ENCODE measurements at regions not wholly inside any gene's neighbourhood (a gene's known extent, or its start where the extent isn't known, plus 50 kb on each side); places are given as distances from the start of the nearest gene placed in this dataset.

- TF ChIP-seq GLIS3 (CRISPR knock-in tag; IDR thresholded peaks at IDR 0.05) = no peak
- no peak for TF ChIP-seq ZNF565 (CRISPR knock-in tag; conservative IDR thresholded peaks at IDR 0.05; ENCODE audit: low read depth)
- TF ChIP-seq ZNF8 (CRISPR knock-in tag; IDR thresholded peaks at IDR 0.05) = no peak
- TF ChIP-seq TCF4 (CRISPR knock-in tag; IDR thresholded peaks at IDR 0.05; ENCODE audit: borderline replicate concordance) = no peak
- no peak for TF ChIP-seq POU6F1 (CRISPR knock-in tag; IDR thresholded peaks at IDR 0.05; ENCODE audit: borderline replicate concordance, low read depth)
- no peak for TF ChIP-seq TSHZ2 (CRISPR knock-in tag; IDR thresholded peaks at IDR 0.05)
- no peak for TF ChIP-seq ESRRG (CRISPR knock-in tag; IDR thresholded peaks at IDR 0.05)
- no peak for TF ChIP-seq PATZ1 (CRISPR knock-in tag; IDR thresholded peaks at IDR 0.05; ENCODE audit: borderline replicate concordance)
- TF ChIP-seq CREB5 (CRISPR knock-in tag; IDR thresholded peaks at IDR 0.05; ENCODE audit: low read depth) = no peak
- no peak for TF ChIP-seq ZC3H10 (CRISPR knock-in tag; IDR thresholded peaks at IDR 0.05)
- TF ChIP-seq ZFP3 (CRISPR knock-in tag; IDR thresholded peaks at IDR 0.05) = no peak
- no peak for TF ChIP-seq SNAI2 (CRISPR knock-in tag; IDR thresholded peaks at IDR 0.05)
- TF ChIP-seq TOX (CRISPR knock-in tag; IDR thresholded peaks at IDR 0.05; ENCODE audit: borderline replicate concordance) = no peak
- no peak for TF ChIP-seq ISL1 (CRISPR knock-in tag; IDR thresholded peaks at IDR 0.05)
- TF ChIP-seq OSR1 (CRISPR knock-in tag; IDR thresholded peaks at IDR 0.05) = no peak
- TF ChIP-seq CSDC2 (CRISPR knock-in tag; IDR thresholded peaks at IDR 0.05) = no peak
- TF ChIP-seq ZNF70 (CRISPR knock-in tag; IDR thresholded peaks at IDR 0.05) = no peak
- no peak for TF ChIP-seq BACH2 (CRISPR knock-in tag; IDR thresholded peaks at IDR 0.05; ENCODE audit: borderline replicate concordance)
- no peak for ATAC-seq
These were observed 215.6 kb downstream of the FSCB start for GRCh38 chr14:44291366-44291915.

GRCh38 chr14:44287858-44288257 is 219.2 kb downstream of the FSCB start:
- no peak for TF ChIP-seq RARB (CRISPR knock-in tag; IDR thresholded peaks at IDR 0.05)
- no peak for TF ChIP-seq ZNF8 (CRISPR knock-in tag; IDR thresholded peaks at IDR 0.05)
- no peak for TF ChIP-seq PPARA (CRISPR knock-in tag; IDR thresholded peaks at IDR 0.05; ENCODE audit: borderline replicate concordance)
- TF ChIP-seq TCF4 (CRISPR knock-in tag; IDR thresholded peaks at IDR 0.05; ENCODE audit: borderline replicate concordance) = no peak
- TF ChIP-seq ARNTL (CRISPR knock-in tag; IDR thresholded peaks at IDR 0.05; ENCODE audit: borderline replicate concordance, low read depth) = no peak
- no peak for TF ChIP-seq ISL1 (CRISPR knock-in tag; IDR thresholded peaks at IDR 0.05)
- TF ChIP-seq SNAI2 (CRISPR knock-in tag; IDR thresholded peaks at IDR 0.05) = no peak
- TF ChIP-seq ZNF70 (CRISPR knock-in tag; IDR thresholded peaks at IDR 0.05) = no peak
- no peak for TF ChIP-seq BACH2 (CRISPR knock-in tag; IDR thresholded peaks at IDR 0.05; ENCODE audit: borderline replicate concordance)
- no peak for TF ChIP-seq ZNF565 (CRISPR knock-in tag; conservative IDR thresholded peaks at IDR 0.05; ENCODE audit: low read depth)
- TF ChIP-seq CSRNP3 (CRISPR knock-in tag; IDR thresholded peaks at IDR 0.05) = no peak
- TF ChIP-seq TSHZ2 (CRISPR knock-in tag; IDR thresholded peaks at IDR 0.05) = no peak
- no peak for TF ChIP-seq GLIS3 (CRISPR knock-in tag; IDR thresholded peaks at IDR 0.05)
- no peak for TF ChIP-seq ZFP30 (CRISPR knock-in tag; IDR thresholded peaks at IDR 0.05)
- no peak for TF ChIP-seq ESRRG (CRISPR knock-in tag; IDR thresholded peaks at IDR 0.05)
- TF ChIP-seq CREB5 (CRISPR knock-in tag; IDR thresholded peaks at IDR 0.05; ENCODE audit: low read depth) = no peak
- no peak for TF ChIP-seq ZFP3 (CRISPR knock-in tag; IDR thresholded peaks at IDR 0.05)
- TF ChIP-seq OSR1 (CRISPR knock-in tag; IDR thresholded peaks at IDR 0.05) = no peak

More at GRCh38 chr14:44287858-44288257, 219.2 kb downstream of the FSCB start:
- ATAC-seq = no peak
